Activated CD8-positive, alpha-beta T cell treated with anti-CD3 and anti-CD28 coated beads, Interleukin-2, amount 10 ng/mL, durations not matched to agents 7 days and 5 days (primary cell): ENCODE measurements at regions not wholly inside any gene's neighbourhood (a gene's known extent, or its start where the extent isn't known, plus 50 kb on each side); places are given as distances from the start of the nearest gene placed in this dataset.

Experiments
- ATAC-seq: fragments of 150-1000 bp; cut with Tn5 transposase; one replicate; pipeline ENCODE4 v1.10.0; 2021; ENCODE audit warnings: moderate library complexity
- CTCF ChIA-PET: fragments of 350-600 bp; sonication (Branson Sonifier 250); formaldehyde crosslinking; loops from one replicate; lab custom pipeline; 2021; ENCODE audit warnings: antibody characterized with exemption; lab: Charles Lee
- POLR2A ChIA-PET: fragments of 350-600 bp; sonication (Branson Sonifier 250); formaldehyde crosslinking; loops from one replicate; lab custom pipeline; 2021; ENCODE audit warnings: antibody characterized with exemption; lab: Charles Lee
- DNase-seq: peaks from one replicate; pipeline ENCODE4 v3.0.0-alpha.2; 2020
- H3K27ac Mint-ChIP-seq: one replicate; pipeline ENCODE4 v1.8.0; 2021; ENCODE audit warnings: mild to moderate bottlenecking, mixed read lengths
- H3K27me3 Mint-ChIP-seq: one replicate; pipeline ENCODE4 v1.8.0; 2021; ENCODE audit warnings: low read depth, mixed read lengths
- H3K36me3 Mint-ChIP-seq: one replicate; pipeline ENCODE4 v1.8.0; 2021; ENCODE audit warnings: low read depth, mixed read lengths
- H3K4me1 Mint-ChIP-seq: one replicate; pipeline ENCODE4 v1.8.0; 2021; ENCODE audit warnings: low read depth, mixed read lengths
- H3K4me3 Mint-ChIP-seq: one replicate; pipeline ENCODE4 v1.8.0; 2021; ENCODE audit warnings: mild to moderate bottlenecking, mixed read lengths
- H3K9me3 Mint-ChIP-seq: one replicate; pipeline ENCODE4 v1.8.0; 2022; ENCODE audit warnings: mixed read lengths; ENCODE audit not compliant: insufficient read depth

DNA sequence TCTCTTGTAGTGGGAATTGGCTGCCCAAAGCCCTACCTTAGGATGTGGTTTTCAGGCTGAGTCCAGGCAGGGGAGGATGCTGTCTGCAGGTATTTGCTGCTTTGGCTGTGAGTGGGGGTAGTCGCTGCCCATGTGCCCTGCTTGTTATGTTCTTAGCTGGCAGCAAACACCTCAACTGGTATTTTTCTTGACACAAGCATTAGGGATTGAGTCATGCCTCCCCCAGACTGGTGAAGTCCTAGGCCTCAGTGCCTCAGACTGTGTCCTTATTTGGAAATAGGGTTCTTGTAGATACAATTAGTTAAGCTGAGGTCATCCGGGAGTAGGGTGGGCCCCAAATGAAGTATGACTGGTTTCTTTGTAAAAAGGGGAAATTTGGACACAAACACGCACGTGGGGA is 808.3 kb upstream of the EEF2KMT start:
- POLR2A ChIA-PET = no interaction called here

DNA sequence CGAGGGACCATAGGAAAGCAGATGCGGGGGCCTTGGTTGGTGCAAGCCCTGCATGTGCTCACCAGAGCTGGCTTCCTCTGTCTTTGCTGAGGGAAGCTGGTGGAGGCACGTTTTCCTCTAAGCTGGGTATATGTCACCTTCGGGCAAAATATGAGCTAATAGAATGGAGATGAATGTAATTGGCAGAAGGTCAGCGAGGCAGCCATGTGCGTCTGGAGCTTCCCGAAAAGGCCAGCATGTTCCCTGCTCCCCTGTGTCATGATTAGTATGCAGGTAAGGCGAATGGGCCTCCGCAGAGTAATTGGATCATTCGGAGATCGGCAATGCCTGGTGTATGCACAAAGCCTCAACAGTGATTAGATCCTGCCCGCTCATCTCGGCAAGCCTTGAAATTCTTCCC is 806.2 kb upstream of the EEF2KMT start:
- Mint-ChIP-seq H3K27ac (no peak overlapping the region), H3K9me3 (peaks cover 5% of the 10 kb centered on the region), H3K4me3 (no peak overlapping the region), H3K4me1 (no peaks in the 10 kb centered on the region), H3K27me3 (no peaks in the 10 kb centered on the region), H3K36me3 (no peaks in the 10 kb centered on the region)
- ChIA-PET POLR2A (no interaction called here), CTCF (no interaction called here)
- DNase-seq = no peak
- no peak for ATAC-seq

More for the DNA sequence above, 808.3 kb upstream of the EEF2KMT start:
- H3K9me3 Mint-ChIP-seq = no peaks in the 10 kb centered on the region
- CTCF ChIA-PET = no interaction called here
- no peaks in the 10 kb centered on the region for H3K4me1 Mint-ChIP-seq
- no peaks in the 10 kb centered on the region for H3K27me3 Mint-ChIP-seq
- no peak overlapping the region for H3K4me3 Mint-ChIP-seq
- no peaks in the 10 kb centered on the region for H3K36me3 Mint-ChIP-seq
- ATAC-seq (no peak), DNase-seq (no peak)
- H3K27ac Mint-ChIP-seq = no peak overlapping the region

DNA sequence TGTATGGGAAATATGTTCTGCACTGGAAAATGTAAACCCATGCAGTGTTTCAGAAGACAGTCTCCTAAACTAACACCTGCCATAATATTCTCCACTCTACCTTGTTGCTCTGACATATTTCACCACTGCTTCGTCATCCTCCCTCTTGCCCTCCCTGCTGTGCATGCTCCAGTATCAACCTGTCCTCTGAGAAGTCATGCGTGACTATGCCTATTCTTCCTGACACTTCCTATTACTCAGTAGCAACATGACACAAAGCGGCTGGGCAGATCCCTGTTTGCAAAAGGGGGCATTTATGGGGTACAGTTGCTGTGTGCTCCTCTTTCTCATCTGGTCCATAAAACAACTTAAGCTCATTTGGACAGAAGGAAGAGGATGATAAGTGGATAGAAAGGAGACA is 805.6 kb upstream of the EEF2KMT start:
- CTCF ChIA-PET = interaction anchor here (0.7 kb wide), 1 partner anchor 239 kb away, joined by 3 read pairs; no protein-coding TSS in a partner anchor
- peaks cover 6% of the 10 kb centered on the region for H3K9me3 Mint-ChIP-seq
- no peak overlapping the region for H3K27ac Mint-ChIP-seq
- POLR2A ChIA-PET = no interaction called here
- DNase-seq (no peak), ATAC-seq (no peak)
- no peaks in the 10 kb centered on the region for H3K36me3 Mint-ChIP-seq
- no peak overlapping the region for H3K4me3 Mint-ChIP-seq
- no peaks in the 10 kb centered on the region for H3K27me3 Mint-ChIP-seq
- H3K4me1 Mint-ChIP-seq = no peaks in the 10 kb centered on the region

DNA sequence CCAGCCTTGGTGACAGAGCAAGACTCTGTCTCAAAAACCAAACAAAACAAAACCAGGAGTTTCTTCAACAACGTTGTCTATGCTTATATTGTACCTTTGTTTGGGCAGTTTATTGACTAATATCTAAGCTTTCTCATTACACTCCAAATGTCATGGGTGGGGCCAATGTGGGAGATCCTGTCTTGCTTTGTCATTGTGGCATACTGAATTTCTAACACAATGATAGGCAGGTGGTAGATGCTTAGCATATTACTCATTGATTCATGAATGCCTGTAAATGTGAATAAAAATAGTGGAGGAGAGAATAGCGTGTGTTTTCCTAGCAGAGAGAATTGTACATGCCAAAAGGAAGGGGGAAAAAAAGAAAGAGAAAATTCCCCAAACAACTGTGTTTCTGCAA is 802.5 kb upstream of the EEF2KMT start:
- Mint-ChIP-seq H3K9me3 (peaks cover 14% of the 10 kb centered on the region), H3K4me3 (no peak overlapping the region), H3K4me1 (no peaks in the 10 kb centered on the region), H3K36me3 (no peaks in the 10 kb centered on the region), H3K27me3 (no peaks in the 10 kb centered on the region), H3K27ac (no peak overlapping the region)
- ATAC-seq = no peak
- no peak for DNase-seq
- ChIA-PET CTCF (no interaction called here), POLR2A (no interaction called here)

DNA sequence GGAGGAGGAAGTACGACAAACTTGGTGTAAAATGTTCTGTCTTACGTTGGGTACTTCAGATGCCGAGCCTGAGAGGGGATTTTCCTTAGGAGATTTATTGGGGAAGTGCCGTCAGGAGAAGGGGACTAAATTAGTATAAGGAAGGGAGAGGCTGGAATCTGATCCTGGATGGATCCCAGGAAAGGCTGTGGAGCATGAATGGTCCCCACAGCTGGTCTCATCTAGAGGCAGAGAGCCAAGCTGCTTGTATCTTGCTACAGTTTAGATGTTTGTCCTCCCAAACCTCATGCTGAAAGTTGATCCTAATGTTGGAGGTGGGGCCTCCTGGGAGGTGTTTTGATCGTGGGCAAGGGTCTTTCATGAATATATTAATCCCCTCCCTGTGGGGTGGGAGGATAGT is 798.4 kb upstream of the EEF2KMT start:
- POLR2A ChIA-PET = no interaction called here
- CTCF ChIA-PET = no interaction called here
- no peaks in the 10 kb centered on the region for H3K27me3 Mint-ChIP-seq
- no peak overlapping the region for H3K4me3 Mint-ChIP-seq
- DNase-seq = no peak
- H3K9me3 Mint-ChIP-seq = peaks cover 17% of the 10 kb centered on the region
- H3K27ac Mint-ChIP-seq = no peak overlapping the region
- H3K36me3 Mint-ChIP-seq = no peaks in the 10 kb centered on the region
- H3K4me1 Mint-ChIP-seq = no peaks in the 10 kb centered on the region
- ATAC-seq = no peak

DNA sequence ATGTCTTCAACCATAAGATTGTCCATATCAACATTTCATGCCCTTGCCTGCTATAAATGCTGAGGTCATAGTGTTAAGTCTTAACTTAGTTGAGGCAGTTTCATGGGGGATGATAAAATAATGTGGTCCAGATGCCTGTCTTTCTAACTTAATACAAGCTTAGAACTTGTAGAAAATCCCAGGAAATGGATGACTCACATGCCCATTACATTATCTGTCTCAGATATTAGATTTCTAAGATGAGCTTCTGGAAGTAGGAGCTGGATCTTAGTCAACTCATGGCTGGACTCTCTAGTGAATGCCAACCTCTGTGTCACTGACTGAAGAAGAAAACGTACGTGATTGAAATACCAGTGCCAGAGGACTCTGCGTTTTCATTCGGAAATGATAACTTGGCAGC is 797.5 kb upstream of the EEF2KMT start:
- DNase-seq (no peak), ATAC-seq (no peak)
- H3K4me1 Mint-ChIP-seq = no peaks in the 10 kb centered on the region
- no peak overlapping the region for H3K4me3 Mint-ChIP-seq
- ChIA-PET CTCF (no interaction called here), POLR2A (no interaction called here)
- no peaks in the 10 kb centered on the region for H3K27me3 Mint-ChIP-seq
- no peaks in the 10 kb centered on the region for H3K36me3 Mint-ChIP-seq
- no peak overlapping the region for H3K27ac Mint-ChIP-seq
- peaks cover 17% of the 10 kb centered on the region for H3K9me3 Mint-ChIP-seq

DNA sequence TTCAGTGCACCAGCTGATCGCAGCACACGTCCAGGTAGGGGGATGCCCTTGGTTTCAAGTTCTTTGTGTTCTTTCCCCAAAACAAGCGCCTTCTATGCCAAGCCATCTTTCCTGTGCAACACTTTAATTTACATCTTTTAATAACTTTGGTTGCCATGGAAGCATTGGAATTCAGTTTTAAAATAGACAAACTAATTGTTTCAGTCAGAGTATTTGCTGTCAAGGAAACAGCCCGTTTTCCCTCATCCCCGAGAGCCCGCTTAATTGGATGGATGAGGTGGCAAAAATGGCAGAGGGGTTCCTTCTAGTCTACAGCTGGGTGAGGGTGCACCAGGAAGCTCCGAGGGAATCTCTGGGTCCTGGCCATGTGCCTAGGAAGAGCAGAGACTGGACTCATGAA is 793.7 kb upstream of the EEF2KMT start:
- ATAC-seq (no peak), DNase-seq (no peak)
- H3K27me3 Mint-ChIP-seq = no peaks in the 10 kb centered on the region
- no peaks in the 10 kb centered on the region for H3K4me1 Mint-ChIP-seq
- peaks cover 3% of the 10 kb centered on the region for H3K9me3 Mint-ChIP-seq
- no peak overlapping the region for H3K27ac Mint-ChIP-seq
- H3K4me3 Mint-ChIP-seq = no peak overlapping the region
- H3K36me3 Mint-ChIP-seq = no peaks in the 10 kb centered on the region
- POLR2A ChIA-PET = no interaction called here
- CTCF ChIA-PET = no interaction called here

DNA sequence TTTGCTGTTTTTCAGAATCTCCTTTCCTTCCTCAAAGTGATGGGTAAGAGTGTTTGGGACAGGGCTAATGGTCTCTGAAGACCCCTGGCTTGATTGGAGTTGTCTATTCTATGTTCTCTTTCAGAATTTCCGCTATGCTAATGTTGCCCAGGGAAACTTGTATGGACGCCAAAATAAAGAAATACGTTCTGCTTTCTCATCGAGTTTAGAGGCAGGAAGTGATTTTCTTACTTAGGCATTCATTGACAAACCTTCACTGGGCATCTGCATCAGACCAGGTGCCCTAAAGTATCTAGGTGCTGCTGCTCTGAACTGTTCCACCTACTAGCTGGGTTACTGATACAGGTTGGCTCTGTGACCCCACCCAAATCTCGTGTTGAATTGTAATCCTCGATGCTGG is 787.9 kb upstream of the EEF2KMT start:
- ChIA-PET CTCF (no interaction called here), POLR2A (no interaction called here)
- ATAC-seq = no peak

DNA sequence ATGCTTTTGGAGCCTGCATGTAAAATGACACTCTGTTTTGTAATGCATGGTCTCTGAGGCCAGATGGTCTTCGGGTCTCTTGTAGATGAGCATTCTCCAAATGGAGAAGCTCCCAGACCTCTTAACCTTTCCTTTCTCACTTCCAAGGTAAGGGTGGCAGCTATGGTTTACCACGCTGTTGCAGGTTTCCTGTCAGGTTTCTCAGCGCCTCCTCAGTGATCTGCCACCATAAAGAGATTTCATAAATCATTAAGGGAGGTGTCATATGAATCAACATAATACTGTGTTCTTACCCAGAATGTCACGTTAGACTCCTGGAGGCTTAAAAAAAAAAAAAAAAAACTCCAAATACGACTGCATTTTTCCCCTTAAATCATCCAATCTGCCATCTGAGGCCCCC is 787.4 kb upstream of the EEF2KMT start:
- Mint-ChIP-seq H3K4me3 (no peak overlapping the region), H3K4me1 (no peaks in the 10 kb centered on the region), H3K36me3 (no peaks in the 10 kb centered on the region), H3K9me3 (no peaks in the 10 kb centered on the region), H3K27ac (no peak overlapping the region), H3K27me3 (no peaks in the 10 kb centered on the region)
- POLR2A ChIA-PET = no interaction called here
- DNase-seq (no peak), ATAC-seq (no peak)
- CTCF ChIA-PET = no interaction called here

More for the DNA sequence above, 787.9 kb upstream of the EEF2KMT start:
- Mint-ChIP-seq H3K36me3 (no peaks in the 10 kb centered on the region), H3K27me3 (no peaks in the 10 kb centered on the region), H3K4me3 (no peak overlapping the region), H3K27ac (no peak overlapping the region), H3K4me1 (no peaks in the 10 kb centered on the region), H3K9me3 (no peaks in the 10 kb centered on the region)
- no peak for DNase-seq

DNA sequence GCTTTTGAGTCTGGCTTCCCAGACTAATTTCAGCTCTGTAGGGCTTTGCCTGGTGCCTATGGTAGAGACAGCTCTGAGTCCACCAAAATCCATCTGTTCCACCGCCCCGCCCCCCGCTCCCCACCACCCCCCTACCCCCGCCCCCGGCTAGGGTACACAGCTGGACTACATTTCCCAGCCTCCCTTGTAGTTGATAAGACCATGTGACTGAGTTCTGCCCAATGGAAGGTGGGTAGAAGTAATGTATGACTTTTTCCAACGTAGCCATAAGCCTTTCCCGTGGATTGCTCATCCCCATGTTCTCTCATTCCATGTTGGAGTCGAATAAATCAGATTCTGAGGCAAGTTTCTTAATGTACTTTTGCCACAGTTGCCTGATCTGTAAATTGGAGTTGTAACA is 786.7 kb upstream of the EEF2KMT start:
- DNase-seq (no peak), ATAC-seq (no peak)
- no peaks in the 10 kb centered on the region for H3K4me1 Mint-ChIP-seq
- H3K4me3 Mint-ChIP-seq = no peak overlapping the region
- H3K36me3 Mint-ChIP-seq = no peaks in the 10 kb centered on the region
- no peak overlapping the region for H3K27ac Mint-ChIP-seq
- ChIA-PET CTCF (no interaction called here), POLR2A (no interaction called here)
- H3K27me3 Mint-ChIP-seq = no peaks in the 10 kb centered on the region
- no peaks in the 10 kb centered on the region for H3K9me3 Mint-ChIP-seq

DNA sequence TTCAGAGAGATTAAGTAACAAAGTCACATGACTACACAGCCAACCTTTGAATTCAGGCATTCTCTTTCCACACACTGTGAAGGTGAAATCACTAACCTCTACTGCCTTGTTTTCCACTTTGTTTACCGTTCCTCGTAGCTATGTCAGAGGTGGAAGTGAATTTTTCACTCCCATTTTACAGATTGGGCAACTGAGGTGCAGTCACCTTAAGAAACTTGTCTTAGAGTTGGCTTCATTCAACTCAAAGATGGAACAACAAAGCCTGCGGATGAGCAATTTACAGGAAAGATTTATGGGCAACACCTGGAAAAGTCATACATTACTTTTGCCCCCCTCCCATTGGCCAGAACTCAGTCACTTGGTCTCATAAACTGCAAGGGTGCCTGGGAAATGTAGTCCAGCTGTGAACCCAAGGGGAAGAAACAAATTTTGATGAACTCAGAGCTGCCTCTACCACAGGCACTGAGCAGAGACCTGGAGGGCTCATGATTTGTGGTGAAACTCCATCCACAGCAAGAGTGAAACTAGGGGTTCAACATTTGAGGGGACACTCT is 784.6 kb upstream of the EEF2KMT start:
- Mint-ChIP-seq H3K4me3 (no peak overlapping the region), H3K27me3 (no peaks in the 10 kb centered on the region), H3K9me3 (no peaks in the 10 kb centered on the region), H3K4me1 (no peaks in the 10 kb centered on the region), H3K36me3 (no peaks in the 10 kb centered on the region), H3K27ac (no peak overlapping the region)
- CTCF ChIA-PET = no interaction called here
- POLR2A ChIA-PET = no interaction called here
- no peak for ATAC-seq
- DNase-seq = no peak

DNA sequence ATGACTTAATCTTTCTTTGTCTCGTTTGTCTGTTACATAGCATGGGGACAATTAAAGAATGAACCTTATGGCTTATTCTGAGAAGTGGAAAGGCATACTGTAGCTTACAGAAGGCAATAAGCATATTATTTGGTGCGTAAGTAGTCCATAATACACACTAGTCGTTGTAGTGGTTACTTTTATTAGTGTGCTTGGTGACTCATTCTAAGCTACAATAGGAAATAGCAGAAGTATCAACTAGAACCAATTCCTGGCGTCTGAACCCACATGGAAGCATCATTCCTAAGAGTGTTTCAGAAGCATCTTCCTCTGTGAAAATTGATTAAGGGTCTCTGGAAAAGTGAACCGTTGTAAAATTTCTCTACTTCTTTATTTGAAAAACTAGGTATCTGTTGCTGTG is 777.8 kb upstream of the EEF2KMT start:
- no peak for DNase-seq
- ChIA-PET CTCF (no interaction called here), POLR2A (no interaction called here)
- Mint-ChIP-seq H3K4me1 (no peaks in the 10 kb centered on the region), H3K9me3 (no peaks in the 10 kb centered on the region), H3K27ac (no peak overlapping the region), H3K4me3 (no peak overlapping the region), H3K36me3 (no peaks in the 10 kb centered on the region), H3K27me3 (no peaks in the 10 kb centered on the region)
- ATAC-seq = no peak

DNA sequence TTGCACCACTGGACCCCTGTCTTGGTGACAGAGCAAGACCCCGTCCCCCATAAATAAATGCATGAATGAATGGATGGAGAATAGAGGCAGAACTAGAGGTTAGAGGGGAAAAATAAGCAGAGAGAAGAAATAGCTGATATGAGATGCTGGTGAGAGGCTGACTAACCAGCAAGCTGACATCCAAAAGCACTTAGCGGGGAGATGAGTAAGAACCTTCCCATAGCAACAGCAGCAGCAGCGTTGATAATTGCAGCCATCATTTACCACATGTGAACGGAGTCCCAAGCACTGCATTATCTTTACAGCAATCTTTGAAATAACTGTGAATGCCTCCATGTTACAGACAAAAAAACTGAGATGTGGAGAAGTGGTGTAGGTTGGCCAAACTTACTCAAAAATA is 777.3 kb upstream of the EEF2KMT start:
- CTCF ChIA-PET = no interaction called here
- ATAC-seq (no peak), DNase-seq (no peak)
- H3K27me3 Mint-ChIP-seq = no peaks in the 10 kb centered on the region
- POLR2A ChIA-PET = no interaction called here
- no peak overlapping the region for H3K4me3 Mint-ChIP-seq
- no peaks in the 10 kb centered on the region for H3K9me3 Mint-ChIP-seq
- H3K36me3 Mint-ChIP-seq = no peaks in the 10 kb centered on the region
- H3K27ac Mint-ChIP-seq = no peak overlapping the region
- no peaks in the 10 kb centered on the region for H3K4me1 Mint-ChIP-seq
